ENCODE measurements at regions not wholly inside any gene's neighbourhood (a gene's known extent, or its start where the extent isn't known, plus 50 kb on each side); places are given as distances from the start of the nearest gene placed in this dataset.
A peak's percentile ranks its signal among the peaks of the same experiment; 100 is the strongest.

DNA sequence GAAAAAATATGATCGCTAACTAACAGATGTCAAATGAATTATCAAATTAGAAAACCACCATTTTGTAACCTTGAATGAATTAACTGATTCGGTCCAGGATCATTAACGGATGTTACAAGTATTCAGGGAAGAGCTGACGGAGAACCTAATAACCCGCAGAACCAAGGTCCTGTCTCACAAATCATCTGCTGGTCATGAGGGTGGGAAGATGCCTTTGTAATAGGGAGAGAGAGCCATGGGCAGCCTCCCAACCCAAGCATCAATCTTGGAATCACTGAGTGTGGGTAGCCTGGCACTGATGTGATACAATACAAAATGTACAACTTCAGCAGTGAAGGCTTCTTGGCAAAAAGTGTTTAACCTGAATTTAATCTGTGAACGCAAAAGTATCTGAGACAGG lies 89.6 kb upstream of the CLDN14 start:
- TF ChIP-seq CTCF (IDR thresholded peaks at IDR 0.05; ENCODE audit: borderline replicate concordance, extremely low read depth, insufficient read depth) = no peak
- Histone ChIP-seq H3K36me3 (ENCODE audit: control insufficient read depth in 2 of 3, insufficient read depth in 3 of 3, low read length in 3 of 3) (no peaks in the 10 kb centered on the region), H3K27ac (ENCODE audit: low read depth in 2 of 2, low read length in 2 of 2) (no peak overlapping the region), H3K27me3 (ENCODE audit: control insufficient read depth, insufficient read depth, low read length) (peaks cover 3% of the 10 kb centered on the region), H3K4me1 (ENCODE audit: control insufficient read depth in 2 of 3, insufficient read depth in 2 of 3, low read depth in 1 of 3, low read length in 3 of 3) (peaks cover 0 to 5% (median 0%) of the 10 kb centered on the region in 3 donors), H3K4me3 (ENCODE audit: low read length in 3 of 3) (no peak overlapping the region), H3K9ac (ENCODE audit: low read length in 3 of 3) (no peak overlapping the region), H3K9me3 (ENCODE audit: control insufficient read depth in 2 of 3, insufficient read depth in 1 of 3, low read length in 3 of 3) (no peaks in the 10 kb centered on the region)
- no peak for DNase-seq
- no peak for FAIRE-seq
- intact Hi-C loops (cut with DNase I) = no loop called here

DNA sequence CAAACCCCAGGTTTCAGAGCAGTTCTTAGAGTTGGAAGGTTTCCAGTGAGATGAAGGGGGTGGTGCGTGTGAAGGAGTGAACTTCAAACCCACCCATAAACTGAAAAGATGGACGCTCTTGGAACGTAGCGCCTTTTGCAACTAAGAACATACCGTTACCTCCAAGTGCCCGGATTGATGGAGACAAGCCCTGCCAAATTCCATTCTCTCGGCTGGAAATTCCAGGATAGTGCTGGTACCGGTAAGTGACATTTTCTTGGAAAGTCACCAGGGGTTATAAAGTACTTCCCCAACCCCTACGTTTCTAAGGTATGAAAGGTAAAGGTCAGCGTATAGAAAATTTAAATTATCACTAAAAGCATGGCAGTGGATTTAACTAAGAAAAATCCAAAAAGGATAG lies 91.6 kb upstream of the CLDN14 start:
- Histone ChIP-seq H3K36me3 (ENCODE audit: control insufficient read depth in 2 of 3, insufficient read depth in 3 of 3, low read length in 3 of 3) (no peaks in the 10 kb centered on the region), H3K27me3 (ENCODE audit: control insufficient read depth, insufficient read depth, low read length) (peaks cover 3% of the 10 kb centered on the region), H3K9ac (ENCODE audit: low read length in 3 of 3) (no peak overlapping the region), H3K4me3 (ENCODE audit: low read length in 3 of 3) (no peak overlapping the region), H3K4me1 (ENCODE audit: control insufficient read depth in 2 of 3, insufficient read depth in 2 of 3, low read depth in 1 of 3, low read length in 3 of 3) (peaks cover 0 to 5% (median 0%) of the 10 kb centered on the region in 3 donors), H3K9me3 (ENCODE audit: control insufficient read depth in 2 of 3, insufficient read depth in 1 of 3, low read length in 3 of 3) (no peaks in the 10 kb centered on the region), H3K27ac (ENCODE audit: low read depth in 2 of 2, low read length in 2 of 2) (no peak overlapping the region)
- intact Hi-C loops (cut with DNase I) = no loop called here
- FAIRE-seq = no peak
- TF ChIP-seq CTCF (IDR thresholded peaks at IDR 0.05; ENCODE audit: borderline replicate concordance, extremely low read depth, insufficient read depth) = no peak
- DNase-seq = peak in 1 of 5 donors; percentile 35

DNA sequence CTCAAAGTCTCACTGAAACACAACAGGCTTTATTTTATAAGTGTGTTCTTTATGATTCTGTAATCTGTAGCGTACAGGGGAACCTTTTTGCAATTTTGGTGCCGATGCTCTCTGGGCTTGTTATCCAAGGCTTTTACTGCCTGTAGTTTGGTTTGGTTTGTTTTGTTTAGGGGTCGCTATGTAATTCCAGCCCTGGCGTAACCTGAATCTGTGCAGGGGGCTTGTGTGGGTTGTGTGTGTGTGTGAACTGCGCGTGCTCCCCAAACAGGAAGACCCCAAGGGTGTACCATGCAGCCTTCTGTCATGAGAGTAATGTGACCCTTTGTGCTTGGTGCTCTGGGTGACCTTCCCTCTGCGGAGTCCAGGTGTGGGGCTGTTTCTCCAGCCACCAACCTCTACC lies 92.1 kb upstream of the CLDN14 start:
- Histone ChIP-seq H3K9ac (ENCODE audit: low read length in 3 of 3) (no peak overlapping the region), H3K27ac (ENCODE audit: low read depth in 2 of 2, low read length in 2 of 2) (no peak overlapping the region), H3K27me3 (ENCODE audit: control insufficient read depth, insufficient read depth, low read length) (peaks cover 3% of the 10 kb centered on the region), H3K9me3 (ENCODE audit: control insufficient read depth in 2 of 3, insufficient read depth in 1 of 3, low read length in 3 of 3) (no peaks in the 10 kb centered on the region), H3K4me1 (ENCODE audit: control insufficient read depth in 2 of 3, insufficient read depth in 2 of 3, low read depth in 1 of 3, low read length in 3 of 3) (peaks cover 0 to 3% (median 0%) of the 10 kb centered on the region in 3 donors), H3K4me3 (ENCODE audit: low read length in 3 of 3) (no peak overlapping the region), H3K36me3 (ENCODE audit: control insufficient read depth in 2 of 3, insufficient read depth in 3 of 3, low read length in 3 of 3) (no peaks in the 10 kb centered on the region)
- FAIRE-seq (no peak), DNase-seq (peak in 3 of 5 donors; percentile 55 to 74 (median 66))
- intact Hi-C loops (cut with DNase I) = no loop called here
- TF ChIP-seq CTCF (IDR thresholded peaks at IDR 0.05; ENCODE audit: borderline replicate concordance, extremely low read depth, insufficient read depth) = no peak

- intact Hi-C loops (cut with DNase I) = no loop called here
- Histone ChIP-seq H3K4me3 (ENCODE audit: low read length in 3 of 3) (no peak overlapping the region), H3K9ac (ENCODE audit: low read length in 3 of 3) (no peak overlapping the region), H3K27ac (ENCODE audit: low read depth in 2 of 2, low read length in 2 of 2) (no peak overlapping the region), H3K4me1 (ENCODE audit: control insufficient read depth in 2 of 3, insufficient read depth in 2 of 3, low read depth in 1 of 3, low read length in 3 of 3) (peaks cover 0 to 3% (median 0%) of the 10 kb centered on the region in 3 donors), H3K9me3 (ENCODE audit: control insufficient read depth in 2 of 3, insufficient read depth in 1 of 3, low read length in 3 of 3) (no peaks in the 10 kb centered on the region), H3K27me3 (ENCODE audit: control insufficient read depth, insufficient read depth, low read length) (peaks cover 3% of the 10 kb centered on the region), H3K36me3 (ENCODE audit: control insufficient read depth in 2 of 3, insufficient read depth in 3 of 3, low read length in 3 of 3) (no peaks in the 10 kb centered on the region)
- no peak for DNase-seq
- no peak for FAIRE-seq
- no peak for TF ChIP-seq CTCF (IDR thresholded peaks at IDR 0.05; ENCODE audit: borderline replicate concordance, extremely low read depth, insufficient read depth)
Observed at GRCh38 chr21:36575306-36575705, 95.4 kb upstream of the CLDN14 start.
